HG03066 (cell line): ENCODE measurements at regions not wholly inside any gene's neighbourhood (a gene's known extent, or its start where the extent isn't known, plus 50 kb on each side); places are given as distances from the start of the nearest gene placed in this dataset.
"Not testable (repeated sequence)": the region's sequence is repeated elsewhere in the genome, so short reads cannot be mapped to it uniquely, and the experiment has no call there.

ENCODE experiments used
- ATAC-seq: cut with Tn5 transposase; IDR thresholded peaks from one replicate; pipeline ENCODE4 v1.9.1; 2021; ENCODE audit warnings: low read depth; ENCODE audit not compliant: unreplicated experiment

- ATAC-seq, result no peak
These were observed 109.4 kb downstream of the TMEM30B start for GRCh38 chr14:61171727-61172126.

GRCh38 chr14:61168141-61168540 lies 113.0 kb downstream of the TMEM30B start:
- no peak for ATAC-seq

DNA sequence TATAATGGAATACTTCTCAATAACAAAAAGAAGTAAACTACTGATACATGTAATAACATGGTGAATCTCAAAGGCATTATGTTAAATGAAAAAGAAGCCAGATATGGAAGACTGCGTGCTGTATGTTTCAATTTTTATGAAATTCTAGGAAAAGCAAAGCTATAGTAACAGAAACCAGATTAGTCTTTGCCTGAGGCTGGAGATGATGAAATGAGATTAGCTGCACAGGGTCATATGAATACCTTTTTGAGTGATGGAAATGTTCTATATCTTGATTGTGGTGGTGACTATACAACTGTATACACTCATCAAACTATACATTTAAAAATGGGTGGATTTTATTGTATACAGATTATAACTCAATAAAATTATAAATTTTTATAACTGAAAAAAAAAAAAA lies 113.5 kb downstream of the TMEM30B start:
- no peak for ATAC-seq

DNA sequence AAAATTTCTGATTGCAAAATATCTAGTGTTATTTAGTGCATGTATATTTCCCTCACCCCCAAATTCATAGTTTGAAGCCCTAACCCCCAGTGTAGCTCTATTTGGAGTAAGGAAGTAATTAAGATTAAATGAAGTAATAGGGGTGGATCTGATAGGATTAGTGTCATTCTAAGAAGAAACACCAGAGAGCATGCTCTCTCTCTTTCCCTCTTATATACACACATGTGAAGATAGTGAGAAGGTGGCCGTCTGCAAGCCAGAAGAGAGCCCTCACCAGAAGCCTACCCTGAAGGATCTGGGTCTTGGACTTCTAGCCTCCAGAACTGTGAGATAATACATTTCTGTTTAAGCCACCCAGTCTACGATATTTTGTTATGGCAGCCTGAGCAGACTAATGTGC lies 120.3 kb downstream of the TMEM30B start:
- ATAC-seq, result no peak

DNA sequence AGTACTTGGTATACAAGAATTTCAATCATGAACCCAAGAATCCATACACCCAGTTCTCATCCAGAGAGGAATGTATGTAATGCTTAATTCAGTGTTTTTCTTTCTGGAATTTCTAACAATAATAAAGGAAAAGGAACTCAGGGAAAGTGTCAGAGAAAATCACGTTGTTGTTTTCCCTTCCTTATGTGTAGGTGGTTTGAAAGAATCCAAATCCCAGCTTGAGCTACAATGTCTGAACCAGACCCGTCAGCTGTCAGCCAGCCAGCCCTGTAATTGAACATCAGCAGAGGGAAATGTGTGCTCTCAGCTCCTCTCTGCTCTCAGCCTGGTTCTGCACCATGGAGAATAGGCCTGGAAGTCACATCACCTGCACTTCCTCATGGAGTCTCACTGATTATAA lies 126.5 kb downstream of the TMEM30B start:
- ATAC-seq, result no peak

DNA sequence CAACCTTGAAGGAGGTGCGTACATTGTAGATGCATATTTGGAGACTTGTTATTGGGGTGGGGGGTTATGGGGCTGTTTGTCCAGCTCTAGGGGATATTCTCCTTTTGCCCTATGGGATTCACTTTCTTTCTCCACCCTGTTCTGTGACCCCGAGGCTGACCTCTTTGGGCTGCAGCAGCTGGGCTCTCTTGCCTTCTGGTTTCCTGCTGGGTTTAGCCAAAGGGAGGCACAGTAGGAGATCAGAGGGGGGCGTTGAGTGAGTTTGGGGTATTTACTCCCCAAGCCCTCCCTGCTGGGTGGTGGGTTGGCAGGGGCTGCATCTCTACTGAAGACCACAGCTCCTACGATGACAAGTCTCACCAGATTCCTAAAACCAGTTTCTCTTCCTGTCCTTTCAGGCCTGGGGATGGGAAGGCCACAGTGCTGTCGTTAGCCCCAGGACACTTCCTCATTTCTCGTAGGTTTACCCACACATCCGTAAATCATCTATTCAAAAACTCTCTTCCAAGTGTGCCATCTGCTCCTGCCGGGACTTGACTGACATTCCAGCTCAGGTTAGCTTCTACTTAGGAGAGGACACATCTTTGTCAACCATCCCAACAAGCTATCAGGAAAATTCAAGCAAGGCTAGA lies 127.1 kb downstream of the TMEM30B start:
- no peak for ATAC-seq

DNA sequence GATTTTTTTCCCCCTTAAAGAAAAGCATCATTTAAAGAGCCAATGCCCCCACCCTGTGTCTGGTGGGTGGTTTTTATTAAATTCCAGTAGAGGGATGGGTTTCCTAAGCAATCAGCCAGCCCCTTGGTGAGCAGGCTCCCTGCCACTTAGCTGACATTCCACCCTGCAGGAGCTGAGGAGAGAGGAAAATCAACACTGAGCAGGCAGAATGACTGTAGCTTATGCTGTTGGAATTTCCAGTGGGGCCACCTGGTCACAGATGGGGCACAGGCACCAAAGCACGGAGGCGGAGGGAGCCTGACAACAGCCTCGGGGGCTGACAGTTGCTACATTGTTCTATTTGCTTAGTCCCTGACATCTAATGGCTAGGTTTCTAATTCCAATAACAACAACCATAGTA lies 127.7 kb downstream of the TMEM30B start:
- no peak for ATAC-seq

GRCh38 chr14:61152851-61153364 lies 128.2 kb downstream of the TMEM30B start:
- no peak for ATAC-seq

DNA sequence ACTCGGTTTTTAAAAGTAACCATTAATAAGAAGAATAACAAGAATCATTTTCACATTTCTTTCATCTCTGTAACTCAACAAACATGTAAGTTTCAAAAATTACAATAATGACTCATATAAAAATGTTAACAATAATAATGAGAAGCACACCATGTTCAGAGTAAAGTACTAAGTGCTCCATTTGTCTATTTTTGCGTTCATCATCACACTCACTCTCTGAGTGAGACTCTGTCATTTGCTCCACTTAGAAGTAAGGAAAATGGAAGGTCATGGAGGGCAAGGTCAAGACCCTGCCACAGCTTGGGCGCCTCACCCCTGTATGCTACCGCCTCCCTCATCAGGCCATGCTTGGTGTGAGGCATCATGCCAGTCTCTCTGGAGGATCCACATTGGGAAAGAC lies 129.9 kb downstream of the TMEM30B start:
- ATAC-seq, result no peak

DNA sequence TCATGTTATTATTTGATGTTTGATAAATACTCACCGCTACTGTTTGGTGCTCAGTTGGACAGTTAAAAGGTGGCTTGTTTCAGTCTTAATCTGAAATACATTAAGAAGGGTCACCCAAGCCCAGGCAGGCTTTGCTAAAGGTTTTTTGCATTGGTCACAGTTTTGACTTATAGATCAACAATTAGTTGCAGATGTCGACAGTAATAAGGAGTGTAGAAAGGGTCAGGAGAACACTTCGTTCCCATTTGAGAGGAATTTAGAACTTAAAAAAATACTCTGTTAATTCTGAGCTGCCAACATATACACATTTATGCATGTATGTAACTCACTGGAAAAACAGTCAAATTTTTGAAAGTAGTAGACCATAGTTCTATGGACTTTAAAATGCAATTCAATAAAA lies 130.3 kb downstream of the TMEM30B start:
- no peak for ATAC-seq

DNA sequence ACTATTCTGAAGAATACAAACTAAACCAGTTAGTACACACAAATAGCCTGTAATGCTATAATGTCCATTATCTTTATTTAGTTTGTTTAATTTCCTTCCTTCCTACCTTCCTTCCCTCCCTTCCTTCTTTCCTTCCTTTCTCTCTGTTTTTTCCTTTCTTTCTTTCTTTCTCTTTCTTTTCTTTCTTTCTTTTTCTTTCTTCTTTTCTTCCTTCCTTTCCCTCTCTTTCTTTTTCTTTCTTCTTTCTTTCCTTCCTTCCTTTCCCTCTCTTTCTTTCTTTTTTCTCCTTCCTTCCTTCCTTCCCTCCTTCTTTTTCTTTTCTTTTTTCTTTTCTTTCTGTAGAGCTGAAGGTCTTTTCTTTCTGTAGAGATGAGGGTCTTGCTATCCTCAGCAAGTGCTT lies 131.2 kb downstream of the TMEM30B start:
- no peak for ATAC-seq

- ATAC-seq, result no peak
These were observed 132.3 kb downstream of the TMEM30B start for GRCh38 chr14:61148742-61149350.

- ATAC-seq, result no peak
These were observed 133.1 kb downstream of the TMEM30B start for GRCh38 chr14:61147831-61148549.

GRCh38 chr14:61147381-61147821 lies 133.7 kb downstream of the TMEM30B start:
- ATAC-seq, result no peak

- ATAC-seq, result no peak
These were observed 134.2 kb downstream of the TMEM30B start for GRCh38 chr14:61146899-61147298.

DNA sequence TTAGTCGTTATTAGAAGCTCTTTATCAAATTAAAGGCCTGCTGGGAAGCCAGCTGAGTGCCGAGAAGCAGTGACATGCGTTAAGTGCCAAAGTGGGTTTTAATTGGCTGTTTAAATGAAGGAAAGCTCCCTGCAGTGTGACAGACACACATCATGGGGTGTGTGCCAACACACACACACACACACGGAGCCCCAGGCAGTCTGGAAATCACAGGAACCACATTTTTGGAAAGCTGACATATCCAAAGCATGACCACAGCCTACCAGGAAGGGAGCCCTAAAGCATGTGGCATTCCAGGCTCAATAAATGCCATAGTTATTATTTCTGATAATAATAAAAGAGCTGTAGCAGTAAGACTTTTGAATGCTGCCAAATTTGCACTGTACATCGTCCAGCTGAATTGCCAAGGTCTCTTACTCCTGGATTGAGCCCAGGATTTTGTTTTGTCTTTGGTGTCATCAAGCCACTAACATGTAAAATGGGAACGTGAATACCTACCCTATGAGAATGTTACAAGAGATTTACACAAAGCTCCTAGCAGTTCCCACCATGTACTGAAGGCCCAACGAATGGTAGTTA lies 135.1 kb downstream of the TMEM30B start:
- ATAC-seq, result no peak

DNA sequence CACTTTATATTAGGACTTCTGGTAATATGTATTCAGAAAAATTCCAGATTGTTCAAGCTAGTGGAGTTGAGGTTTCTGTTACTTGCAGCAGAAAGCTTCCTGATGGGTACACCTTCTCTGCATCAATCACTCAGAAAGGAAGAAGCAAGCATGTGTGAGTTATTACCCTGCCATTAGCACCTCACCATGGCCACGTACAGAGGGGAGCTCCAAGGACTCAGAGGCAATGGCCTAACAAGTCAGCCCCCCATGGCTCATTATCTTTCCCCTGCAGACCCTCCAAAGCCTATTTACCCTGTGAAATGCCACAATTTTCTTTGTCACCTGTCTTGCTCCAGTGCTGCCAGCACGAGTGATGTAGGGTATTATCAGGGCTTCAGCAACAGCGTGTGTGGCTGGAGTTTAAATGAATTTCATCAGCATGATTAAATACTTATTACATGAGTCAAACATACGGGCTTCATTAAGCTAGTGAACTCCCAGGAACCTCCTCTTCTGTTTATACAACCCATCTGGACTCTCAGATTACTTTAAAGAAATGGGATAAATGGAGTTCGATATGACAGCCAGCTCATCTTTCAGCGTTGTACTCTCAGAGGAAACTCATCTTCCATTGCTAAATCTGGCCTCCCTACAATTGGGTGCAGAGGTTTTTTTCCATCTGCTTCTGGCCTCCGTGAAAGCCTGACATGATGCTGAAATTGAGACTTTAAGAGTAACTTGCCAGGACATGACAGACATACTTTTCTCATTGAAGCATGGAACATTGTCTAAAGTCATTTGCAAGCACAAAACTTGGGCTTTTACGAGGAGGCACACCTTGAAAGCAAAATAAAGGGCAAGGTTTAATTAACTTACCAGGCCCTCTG lies 135.9 kb downstream of the TMEM30B start:
- no peak for ATAC-seq

- not testable (repeated sequence) for ATAC-seq
These were observed 136.8 kb downstream of the TMEM30B start for GRCh38 chr14:61144117-61145033.

- no peak for ATAC-seq
These were observed 140.3 kb downstream of the TMEM30B start for GRCh38 chr14:61140872-61141271.
